HG02938 (cell line): ENCODE measurements at regions not wholly inside any gene's neighbourhood (a gene's known extent, or its start where the extent isn't known, plus 50 kb on each side); places are given as distances from the start of the nearest gene placed in this dataset.

Experiments used
- ATAC-seq: cut with Tn5 transposase; IDR thresholded peaks from one replicate; pipeline ENCODE4 v1.9.1; 2021; ENCODE audit warnings: mild to moderate bottlenecking, moderate library complexity; ENCODE audit not compliant: unreplicated experiment

- ATAC-seq: no peak
Observed at GRCh38 chrX:97666890-97667289, 783.2 kb downstream of the RPA4 start.

GRCh38 chrX:97668126-97668525 is 784.4 kb downstream of the RPA4 start:
- ATAC-seq: no peak

GRCh38 chrX:97672138-97672537 is 788.4 kb downstream of the RPA4 start:
- ATAC-seq: no peak

- ATAC-seq: no peak
Observed at GRCh38 chrX:97672608-97673007, 788.9 kb downstream of the RPA4 start.

GRCh38 chrX:97673135-97673534 is 789.4 kb downstream of the RPA4 start:
- no peak for ATAC-seq

- no peak for ATAC-seq
Observed at GRCh38 chrX:97682991-97683840, 799.5 kb downstream of the RPA4 start.

GRCh38 chrX:97685753-97686152 is 802.0 kb downstream of the RPA4 start:
- no peak for ATAC-seq

GRCh38 chrX:97691901-97692455 is 808.3 kb downstream of the RPA4 start:
- ATAC-seq: no peak

- no peak for ATAC-seq
Observed at GRCh38 chrX:97692575-97692974, 808.9 kb downstream of the RPA4 start.

GRCh38 chrX:97700547-97700946 is 816.8 kb downstream of the RPA4 start:
- no peak for ATAC-seq

GRCh38 chrX:97704474-97704873 is 820.8 kb downstream of the RPA4 start:
- no peak for ATAC-seq

GRCh38 chrX:97704881-97705280 is 821.2 kb downstream of the RPA4 start:
- ATAC-seq: no peak

GRCh38 chrX:97705936-97706335 is 822.2 kb downstream of the RPA4 start:
- no peak for ATAC-seq

GRCh38 chrX:97714072-97714471 is 830.4 kb downstream of the RPA4 start:
- ATAC-seq: no peak

- ATAC-seq: no peak
Observed at GRCh38 chrX:97728215-97728614, 844.5 kb downstream of the RPA4 start.

GRCh38 chrX:97740044-97740443 is 856.3 kb downstream of the RPA4 start:
- no peak for ATAC-seq

GRCh38 chrX:97740886-97741285 is 857.2 kb downstream of the RPA4 start:
- ATAC-seq: no peak

- ATAC-seq: no peak
Observed at GRCh38 chrX:97743014-97743413, 859.3 kb downstream of the RPA4 start.

GRCh38 chrX:97747346-97747745 is 863.6 kb downstream of the RPA4 start:
- ATAC-seq: no peak

- no peak for ATAC-seq
Observed at GRCh38 chrX:97751016-97751415, 867.3 kb downstream of the RPA4 start.

- no peak for ATAC-seq
Observed at GRCh38 chrX:97751735-97752134, 868.0 kb downstream of the RPA4 start.

GRCh38 chrX:97756879-97757278 is 873.2 kb downstream of the RPA4 start:
- no peak for ATAC-seq

GRCh38 chrX:97763391-97763790 is 879.7 kb downstream of the RPA4 start:
- no peak for ATAC-seq
